OCI-LY3 (cell line): ENCODE measurements at regions not wholly inside any gene's neighbourhood (a gene's known extent, or its start where the extent isn't known, plus 50 kb on each side); places are given as distances from the start of the nearest gene placed in this dataset.

Experiments
- EZH2phosphoT487 ChIP-seq: fragments of 200-600 bp; shearing (Covaris generic); IDR thresholded peaks from 2 replicates; pipeline ENCODE4 v1.6.1; 2018; ENCODE audit warnings: antibody characterized with exemption, mixed run types, low read depth
- TF ChIP-seq, protein P1 (sequence below): fragments of 200-600, 300-600 bp; sonication (generic); IDR thresholded peaks from 2 replicates; pipeline ENCODE4 v1.5.1; 2014; ENCODE audit warnings: antibody characterized with exemption, low read length, low read depth

DNA sequence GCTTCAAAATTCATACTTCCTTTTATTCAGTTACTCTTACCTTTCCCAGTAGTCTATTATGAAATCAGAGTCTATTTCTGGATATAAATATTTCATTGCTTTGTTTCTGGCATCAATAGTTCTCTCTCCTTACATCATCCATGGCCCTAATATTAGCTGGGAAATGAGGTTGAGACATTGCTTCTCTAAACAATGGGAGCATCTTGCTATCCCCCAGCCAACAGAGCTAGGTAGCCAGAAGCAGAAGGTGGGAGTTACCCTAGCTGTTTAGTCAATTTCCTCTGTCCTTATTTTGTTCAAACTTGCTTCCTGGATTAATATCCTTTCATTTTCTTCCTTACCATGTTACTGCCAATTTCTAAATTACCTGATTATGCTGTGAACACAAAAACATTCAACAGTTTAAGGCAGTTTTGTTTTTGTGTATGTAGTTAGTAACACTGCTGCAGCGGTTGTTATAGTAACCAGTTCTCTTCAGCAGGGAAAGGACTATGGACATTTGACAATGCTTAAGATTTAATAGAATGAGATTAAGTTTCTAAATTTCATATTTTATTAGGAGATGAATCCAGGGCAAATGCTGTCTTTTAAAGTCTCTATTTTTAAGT is 160.5 kb upstream of the KCNJ3 start:
- TF ChIP-seq, protein P1, sequence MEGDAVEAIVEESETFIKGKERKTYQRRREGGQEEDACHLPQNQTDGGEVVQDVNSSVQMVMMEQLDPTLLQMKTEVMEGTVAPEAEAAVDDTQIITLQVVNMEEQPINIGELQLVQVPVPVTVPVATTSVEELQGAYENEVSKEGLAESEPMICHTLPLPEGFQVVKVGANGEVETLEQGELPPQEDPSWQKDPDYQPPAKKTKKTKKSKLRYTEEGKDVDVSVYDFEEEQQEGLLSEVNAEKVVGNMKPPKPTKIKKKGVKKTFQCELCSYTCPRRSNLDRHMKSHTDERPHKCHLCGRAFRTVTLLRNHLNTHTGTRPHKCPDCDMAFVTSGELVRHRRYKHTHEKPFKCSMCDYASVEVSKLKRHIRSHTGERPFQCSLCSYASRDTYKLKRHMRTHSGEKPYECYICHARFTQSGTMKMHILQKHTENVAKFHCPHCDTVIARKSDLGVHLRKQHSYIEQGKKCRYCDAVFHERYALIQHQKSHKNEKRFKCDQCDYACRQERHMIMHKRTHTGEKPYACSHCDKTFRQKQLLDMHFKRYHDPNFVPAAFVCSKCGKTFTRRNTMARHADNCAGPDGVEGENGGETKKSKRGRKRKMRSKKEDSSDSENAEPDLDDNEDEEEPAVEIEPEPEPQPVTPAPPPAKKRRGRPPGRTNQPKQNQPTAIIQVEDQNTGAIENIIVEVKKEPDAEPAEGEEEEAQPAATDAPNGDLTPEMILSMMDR = no peak
- TF ChIP-seq EZH2phosphoT487 = no peak
